ENCODE measurements at regions not wholly inside any gene's neighbourhood (a gene's known extent, or its start where the extent isn't known, plus 50 kb on each side); places are given as distances from the start of the nearest gene placed in this dataset.

- no peak for DNase-seq (ENCODE audit: low spot score)
Measured at GRCh38 chr7:156026603-156027002, 214.3 kb upstream of the SHH start.

DNA sequence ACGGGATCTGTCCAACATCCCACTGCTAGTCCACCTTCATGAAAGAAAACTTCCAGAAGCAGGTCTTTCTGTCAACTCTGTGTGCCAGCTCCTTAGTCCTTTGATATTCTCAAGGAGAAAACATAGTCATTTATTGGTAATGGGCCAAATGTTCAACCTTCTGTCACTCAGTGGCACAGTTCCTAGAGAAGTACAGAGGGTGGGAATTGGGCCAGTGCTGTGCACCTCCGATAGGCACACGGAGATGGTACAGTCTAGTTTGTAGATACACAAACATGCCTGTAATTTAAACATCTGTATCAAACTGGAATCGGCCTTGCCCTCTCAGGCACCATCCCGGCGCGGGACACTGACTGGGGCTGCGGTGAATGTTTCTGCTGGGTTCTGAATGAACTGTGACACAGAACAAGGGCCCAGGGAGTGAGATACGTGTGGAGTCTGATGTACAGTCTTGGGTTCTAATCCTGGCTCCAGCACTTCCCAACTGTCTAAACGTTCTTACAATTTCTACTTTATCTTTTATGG is 213.9 kb upstream of the SHH start:
- Histone ChIP-seq H3K4me1 (ENCODE audit: insufficient read depth, poor library complexity, severe bottlenecking) (no peaks in the 10 kb centered on the region), H3K4me3 (ENCODE audit: severe bottlenecking) (no peak overlapping the region), H3K27ac (ENCODE audit: poor library complexity, severe bottlenecking) (no peak overlapping the region), H3K36me3 (ENCODE audit: low read depth) (no peaks in the 10 kb centered on the region), H3K27me3 (ENCODE audit: insufficient read depth, poor library complexity, severe bottlenecking) (no peaks in the 10 kb centered on the region), H3K9me3 (ENCODE audit: severe bottlenecking) (no peaks in the 10 kb centered on the region)
- TF ChIP-seq CTCF (IDR thresholded peaks at IDR 0.05; ENCODE audit: poor library complexity, severe bottlenecking): no peak
- no peak for ATAC-seq (ENCODE audit: low read depth)
- no peak for DNase-seq (ENCODE audit: low spot score)

More at GRCh38 chr7:156026603-156027002, 214.3 kb upstream of the SHH start:
- Histone ChIP-seq H3K27ac (ENCODE audit: poor library complexity, severe bottlenecking) (no peak overlapping the region), H3K36me3 (ENCODE audit: low read depth) (no peaks in the 10 kb centered on the region), H3K27me3 (ENCODE audit: insufficient read depth, poor library complexity, severe bottlenecking) (no peaks in the 10 kb centered on the region), H3K4me3 (ENCODE audit: severe bottlenecking) (no peak overlapping the region), H3K9me3 (ENCODE audit: severe bottlenecking) (no peaks in the 10 kb centered on the region), H3K4me1 (ENCODE audit: insufficient read depth, poor library complexity, severe bottlenecking) (no peaks in the 10 kb centered on the region)
- ATAC-seq (ENCODE audit: low read depth): no peak
- no peak for TF ChIP-seq CTCF (IDR thresholded peaks at IDR 0.05; ENCODE audit: poor library complexity, severe bottlenecking)

DNA sequence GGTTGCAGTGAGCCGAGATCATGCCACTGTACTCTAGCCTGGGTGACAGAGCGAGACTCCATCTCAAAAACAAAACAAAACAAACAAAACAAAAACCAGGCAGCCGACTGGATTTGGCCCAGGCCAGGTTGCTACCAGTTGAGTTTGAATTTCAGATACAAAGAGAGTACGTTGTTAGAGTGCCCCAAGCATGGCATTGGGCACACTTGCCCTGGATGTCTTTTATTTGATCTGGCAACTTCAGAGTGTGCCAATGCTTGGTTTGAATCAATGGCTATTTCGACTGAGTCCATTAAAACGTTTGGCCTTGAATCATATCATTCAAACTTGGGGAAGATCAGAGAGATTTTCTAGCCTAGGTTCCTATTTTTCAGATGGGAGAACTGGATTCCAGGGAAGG is 213.4 kb upstream of the SHH start:
- ATAC-seq (ENCODE audit: low read depth): no peak
- Histone ChIP-seq H3K4me3 (ENCODE audit: severe bottlenecking) (no peak overlapping the region), H3K27me3 (ENCODE audit: insufficient read depth, poor library complexity, severe bottlenecking) (no peaks in the 10 kb centered on the region), H3K36me3 (ENCODE audit: low read depth) (no peaks in the 10 kb centered on the region), H3K4me1 (ENCODE audit: insufficient read depth, poor library complexity, severe bottlenecking) (no peaks in the 10 kb centered on the region), H3K9me3 (ENCODE audit: severe bottlenecking) (no peaks in the 10 kb centered on the region), H3K27ac (ENCODE audit: poor library complexity, severe bottlenecking) (no peak overlapping the region)
- TF ChIP-seq CTCF (IDR thresholded peaks at IDR 0.05; ENCODE audit: poor library complexity, severe bottlenecking): no peak
- DNase-seq (ENCODE audit: low spot score): no peak

GRCh38 chr7:156024201-156024600 is 211.9 kb upstream of the SHH start:
- no peaks in the 10 kb centered on the region for H3K27me3 ChIP-seq (ENCODE audit: insufficient read depth, poor library complexity, severe bottlenecking)

More at GRCh38 chr7:156024201-156024600, 211.9 kb upstream of the SHH start:
- no peak overlapping the region for H3K27ac ChIP-seq (ENCODE audit: poor library complexity, severe bottlenecking)
- no peaks in the 10 kb centered on the region for H3K9me3 ChIP-seq (ENCODE audit: severe bottlenecking)
- no peak for TF ChIP-seq CTCF (IDR thresholded peaks at IDR 0.05; ENCODE audit: poor library complexity, severe bottlenecking)
- no peak for DNase-seq (ENCODE audit: low spot score)
- no peaks in the 10 kb centered on the region for H3K36me3 ChIP-seq (ENCODE audit: low read depth)
- no peak overlapping the region for H3K4me3 ChIP-seq (ENCODE audit: severe bottlenecking)
- H3K4me1 ChIP-seq (ENCODE audit: insufficient read depth, poor library complexity, severe bottlenecking): no peaks in the 10 kb centered on the region
- no peak for ATAC-seq (ENCODE audit: low read depth)

Data from RWPE2 (cell line).